ENCODE measurements at regions not wholly inside any gene's neighbourhood (a gene's known extent, or its start where the extent isn't known, plus 50 kb on each side); places are given as distances from the start of the nearest gene placed in this dataset.

- no peak for ATAC-seq
- DNase-seq: no peak
Observed at GRCh38 chr12:127401536-127401935, 865.4 kb upstream of the TMEM132C start.

DNA sequence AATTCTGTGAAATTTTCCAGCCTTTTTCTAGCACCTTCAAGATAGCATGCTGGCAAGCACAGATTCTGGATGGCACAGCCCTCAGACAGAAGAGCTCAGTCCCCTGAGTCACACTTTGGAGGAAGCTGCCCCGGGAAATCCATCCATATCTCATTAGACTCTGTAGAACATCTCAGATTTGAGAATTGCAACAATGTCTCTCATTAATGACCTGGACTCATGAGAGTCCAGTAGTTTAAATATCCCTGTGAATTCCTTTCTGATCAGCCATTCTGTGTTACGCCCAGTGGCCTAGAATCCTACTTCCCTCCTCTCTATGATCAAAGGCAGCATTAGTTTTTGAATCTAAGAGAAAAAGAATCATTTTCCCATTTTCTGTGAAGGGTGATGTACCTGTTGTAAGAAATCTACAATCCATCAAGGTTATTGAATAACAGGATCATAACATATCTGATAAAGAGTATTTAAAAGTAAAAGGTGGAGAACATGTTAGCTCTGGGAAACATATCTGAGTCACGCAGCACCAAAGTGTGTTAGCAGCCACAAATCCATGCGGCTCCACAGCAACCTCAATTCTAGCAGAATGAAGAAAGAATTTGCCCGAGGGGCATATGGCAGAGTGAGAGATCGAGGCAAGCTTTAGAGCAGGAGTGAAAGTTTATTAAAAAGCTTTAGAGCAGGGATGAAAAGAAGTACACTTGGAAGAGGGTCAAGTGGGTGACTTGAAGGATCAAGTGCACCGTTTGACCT lies 855.6 kb upstream of the TMEM132C start:
- intact Hi-C loops (cut with DNase I): no loop called here
- no peak for ATAC-seq
- no peak for DNase-seq

More at GRCh38 chr12:127401536-127401935, 865.4 kb upstream of the TMEM132C start:
- intact Hi-C loops (cut with DNase I): no loop called here

DNA sequence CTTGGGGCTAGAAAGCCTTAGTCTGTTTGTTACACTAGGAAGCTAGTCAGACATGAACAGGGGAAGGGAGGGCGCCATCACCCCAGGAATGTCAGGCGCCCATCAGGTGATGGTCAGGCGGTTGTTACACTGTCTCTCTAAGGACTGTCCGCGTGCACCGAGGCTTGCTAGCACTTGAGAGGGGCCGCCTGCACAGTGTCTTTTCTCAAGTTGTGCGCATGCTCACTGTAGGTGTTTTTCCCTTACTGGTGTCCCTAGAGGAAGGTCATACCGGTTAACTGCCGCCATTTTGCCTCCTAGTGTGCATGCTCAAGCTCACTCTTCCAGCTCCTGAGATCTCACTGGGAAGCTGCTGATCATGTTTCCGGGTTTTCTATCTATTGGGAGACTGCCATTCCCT lies 855.0 kb upstream of the TMEM132C start:
- no peak for ATAC-seq
- no peak for DNase-seq
- intact Hi-C loops (cut with DNase I): no loop called here

GRCh38 chr12:127412866-127413265 lies 854.1 kb upstream of the TMEM132C start:
- DNase-seq (no peak), ATAC-seq (no peak)
- intact Hi-C loops (cut with DNase I): no loop called here

DNA sequence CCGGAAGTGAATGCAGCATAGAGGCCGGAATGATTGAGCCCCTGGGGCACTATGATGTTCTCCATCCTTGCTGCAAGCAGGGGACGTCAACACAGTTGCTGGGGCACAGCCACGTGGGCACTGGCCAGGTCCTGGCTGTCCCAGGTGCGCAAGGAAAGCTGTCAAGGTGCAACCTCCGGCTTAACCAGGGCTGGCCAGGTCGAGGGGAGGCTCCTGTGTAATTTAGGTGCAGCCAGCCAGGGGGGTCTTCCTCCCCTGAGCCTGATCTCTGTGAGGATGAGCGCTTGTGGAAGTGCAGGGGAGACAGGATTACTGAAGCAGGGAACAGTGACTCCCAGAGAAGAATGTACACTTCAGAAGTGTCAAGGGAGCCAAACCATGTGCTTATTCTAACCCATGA lies 852.8 kb upstream of the TMEM132C start:
- intact Hi-C loops (cut with DNase I): no loop called here
- DNase-seq (no peak), ATAC-seq (no peak)

DNA sequence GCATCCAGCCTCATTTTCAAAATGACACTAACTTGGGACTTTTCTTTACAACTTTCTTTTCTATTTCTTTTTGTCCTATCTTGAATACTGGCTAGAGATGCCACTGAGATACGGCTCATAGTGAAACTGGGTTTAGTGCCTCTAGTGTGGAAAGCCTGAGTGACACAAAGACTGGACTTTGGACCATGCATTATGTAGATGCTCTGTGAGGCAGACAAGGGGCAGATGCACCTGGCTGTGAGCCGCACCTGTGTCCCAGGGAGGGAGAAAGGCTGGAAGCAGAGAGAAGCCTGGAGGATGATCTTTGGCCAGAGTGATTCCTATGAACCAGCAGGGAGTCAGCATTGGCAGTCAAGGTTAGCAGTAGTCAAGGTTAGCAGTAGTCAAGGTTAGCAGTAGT lies 852.3 kb upstream of the TMEM132C start:
- intact Hi-C loops (cut with DNase I): no loop called here
- DNase-seq (no peak), ATAC-seq (no peak)

DNA sequence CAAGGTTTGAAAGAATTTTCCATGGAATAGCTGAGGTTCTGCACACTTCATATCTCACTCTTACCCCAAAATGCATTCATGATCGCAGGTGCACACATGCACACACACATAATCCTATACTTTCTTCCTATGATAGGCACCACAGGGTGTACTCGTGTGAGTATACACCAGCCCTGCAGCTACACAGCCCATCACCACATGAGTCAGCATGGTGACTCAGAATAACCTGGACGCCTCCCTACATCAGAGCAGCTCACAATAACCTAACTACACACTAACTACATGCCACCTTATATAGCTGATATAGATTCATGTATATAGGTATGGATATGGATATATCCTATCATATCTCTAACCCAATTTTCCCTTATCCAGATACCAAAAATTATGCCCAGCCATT lies 850.2 kb upstream of the TMEM132C start:
- DNase-seq: no peak
- intact Hi-C loops (cut with DNase I): no loop called here
- no peak for ATAC-seq

GRCh38 chr12:127419111-127419510 lies 847.9 kb upstream of the TMEM132C start:
- ATAC-seq (no peak), DNase-seq (no peak)
- intact Hi-C loops (cut with DNase I): no loop called here

DNA sequence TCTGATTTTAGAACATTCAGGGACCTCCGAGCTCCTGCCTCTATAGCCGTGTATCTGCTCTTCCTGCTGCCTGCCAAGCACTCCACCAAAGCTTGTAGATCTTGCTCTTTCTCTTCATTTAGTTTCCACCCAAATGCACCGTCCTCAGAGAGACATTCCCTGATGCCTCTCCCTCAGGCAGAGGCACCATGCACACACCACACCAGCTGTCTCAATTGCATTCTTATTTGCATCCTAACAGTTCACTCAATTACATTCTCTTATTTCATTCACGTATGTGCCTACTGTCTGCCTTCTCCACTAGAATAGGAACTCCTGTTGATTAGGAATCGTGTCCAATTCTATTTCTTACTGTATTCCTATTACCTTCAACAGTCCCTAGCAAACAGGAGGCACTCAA lies 845.4 kb upstream of the TMEM132C start:
- DNase-seq: no peak
- ATAC-seq: no peak
- intact Hi-C loops (cut with DNase I): no loop called here

GRCh38 chr12:127422935-127423566 lies 843.9 kb upstream of the TMEM132C start:
- intact Hi-C loops (cut with DNase I): no loop called here
- ATAC-seq: no peak

DNA sequence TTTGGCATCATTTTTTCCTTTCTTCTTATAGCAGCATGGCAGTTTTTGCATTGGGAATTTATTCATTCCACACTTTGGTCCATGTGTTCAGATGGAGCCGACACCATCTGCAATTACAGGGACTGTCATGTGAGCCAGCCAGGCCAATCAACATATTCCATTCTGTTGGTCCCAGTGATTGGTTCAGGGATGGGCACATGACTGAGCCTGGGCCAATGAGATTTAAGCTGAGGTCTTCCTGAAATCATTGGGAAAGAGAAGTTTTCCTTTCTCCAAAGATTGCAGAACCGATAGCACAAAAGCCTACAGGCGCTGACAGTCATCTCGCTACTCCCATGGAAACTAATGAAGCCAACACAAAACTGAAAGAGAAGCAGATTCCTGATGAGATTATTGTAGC lies 841.5 kb upstream of the TMEM132C start:
- ATAC-seq (no peak), DNase-seq (no peak)
- intact Hi-C loops (cut with DNase I): no loop called here

More at GRCh38 chr12:127422935-127423566, 843.9 kb upstream of the TMEM132C start:
- no peak for DNase-seq

DNA sequence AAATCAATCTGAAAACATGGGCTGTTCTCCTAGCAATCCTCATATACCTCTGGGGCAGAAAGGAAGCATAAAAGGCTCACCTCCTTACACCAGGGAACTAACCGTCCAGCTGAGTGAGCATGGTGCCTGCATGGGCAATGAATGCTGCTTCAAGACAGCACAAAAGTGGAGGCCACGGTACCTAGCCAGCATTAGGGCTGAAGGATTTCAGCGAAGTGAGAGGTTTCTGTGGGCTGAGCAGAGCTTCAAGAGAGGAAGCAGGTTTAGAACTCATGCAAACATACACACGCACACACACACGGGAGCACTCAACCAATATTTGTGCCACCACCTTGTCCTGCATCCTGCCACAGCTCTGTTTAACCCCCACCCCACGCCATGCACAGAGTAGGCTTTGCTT lies 838.5 kb upstream of the TMEM132C start:
- intact Hi-C loops (cut with DNase I): no loop called here
- DNase-seq: no peak
- ATAC-seq: no peak

DNA sequence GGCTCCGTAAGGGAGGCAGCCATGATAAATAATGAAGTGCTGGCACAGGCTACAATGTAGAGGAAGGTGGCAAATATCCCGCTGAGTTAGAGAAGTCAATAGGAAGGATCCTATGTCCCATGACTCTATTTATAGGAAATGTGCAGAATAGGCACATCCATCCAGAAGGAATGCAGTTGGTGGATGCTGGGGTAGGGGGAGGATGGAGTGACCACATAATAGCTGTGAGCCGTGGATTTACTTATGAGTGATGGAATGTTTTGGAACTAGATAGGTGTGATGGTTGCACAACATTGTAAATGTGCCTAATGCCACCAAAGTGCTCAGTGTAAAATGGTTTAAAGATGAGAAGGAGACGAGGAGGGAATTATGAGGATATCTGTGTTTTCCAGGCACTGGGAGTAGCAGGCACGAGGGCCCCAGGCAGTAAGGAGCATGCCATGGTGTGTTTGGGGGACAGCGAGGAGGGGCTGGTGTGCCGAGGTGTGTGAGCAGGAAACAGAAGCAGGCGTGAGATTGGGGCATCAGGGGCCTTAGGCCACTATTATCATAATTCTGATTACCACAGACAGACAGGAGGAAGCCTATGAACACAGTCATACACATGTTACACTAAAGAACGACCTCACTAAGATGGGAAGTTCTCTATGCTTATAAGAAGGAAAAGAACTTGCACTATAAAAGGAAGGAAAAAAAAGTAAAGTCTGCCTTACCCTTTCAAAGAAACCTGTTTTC lies 837.3 kb upstream of the TMEM132C start:
- no peak for ATAC-seq
- no peak for DNase-seq
- intact Hi-C loops (cut with DNase I): no loop called here

DNA sequence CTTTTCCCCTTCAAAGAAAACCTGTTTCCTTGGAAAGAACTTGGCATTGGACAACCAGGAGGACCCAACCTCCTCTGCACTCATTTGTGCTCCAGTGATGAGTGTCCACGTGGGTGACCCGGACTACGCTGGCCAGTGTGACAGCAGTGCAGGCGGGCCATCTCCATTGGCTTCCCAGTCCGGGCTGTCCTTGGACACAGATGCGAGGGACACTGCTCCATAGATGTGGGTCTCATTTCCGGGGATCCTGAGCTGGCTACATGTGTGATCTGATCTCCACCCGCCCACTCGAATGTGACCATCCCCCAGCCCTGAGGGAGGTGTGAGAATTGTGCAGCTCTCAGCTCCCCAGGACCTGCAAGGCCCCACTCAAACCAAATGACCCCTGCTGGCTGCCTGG lies 836.6 kb upstream of the TMEM132C start:
- no peak for DNase-seq
- intact Hi-C loops (cut with DNase I): no loop called here

GRCh38 chr12:127431177-127431576 lies 835.8 kb upstream of the TMEM132C start:
- intact Hi-C loops (cut with DNase I): no loop called here
- ATAC-seq (no peak), DNase-seq (no peak)

More for the DNA sequence above, 836.6 kb upstream of the TMEM132C start:
- no peak for ATAC-seq

DNA sequence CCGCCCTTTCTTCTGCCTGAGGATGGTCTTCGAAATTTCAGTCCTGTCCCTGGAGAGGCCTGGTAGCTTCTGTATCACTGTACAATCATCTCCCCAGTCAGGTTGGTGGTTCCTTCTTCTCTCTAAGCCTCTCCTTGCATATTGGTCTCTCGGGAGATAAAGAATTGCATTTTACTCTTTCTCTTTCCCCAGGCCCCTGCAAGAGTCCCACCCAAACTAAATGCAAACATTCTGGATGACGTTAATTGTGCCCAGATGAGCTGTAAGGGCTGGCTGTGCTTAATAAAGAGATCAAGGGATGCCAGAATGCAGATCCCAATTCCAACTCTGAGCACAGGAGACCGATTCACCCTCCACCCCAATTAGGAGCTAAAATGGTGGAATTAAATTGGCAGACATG lies 835.4 kb upstream of the TMEM132C start:
- intact Hi-C loops (cut with DNase I): no loop called here
- no peak for DNase-seq

GRCh38 chr12:127435439-127435838 lies 831.5 kb upstream of the TMEM132C start:
- ATAC-seq (no peak), DNase-seq (no peak)
- intact Hi-C loops (cut with DNase I): no loop called here

More for the DNA sequence above, 835.4 kb upstream of the TMEM132C start:
- no peak for ATAC-seq

DNA sequence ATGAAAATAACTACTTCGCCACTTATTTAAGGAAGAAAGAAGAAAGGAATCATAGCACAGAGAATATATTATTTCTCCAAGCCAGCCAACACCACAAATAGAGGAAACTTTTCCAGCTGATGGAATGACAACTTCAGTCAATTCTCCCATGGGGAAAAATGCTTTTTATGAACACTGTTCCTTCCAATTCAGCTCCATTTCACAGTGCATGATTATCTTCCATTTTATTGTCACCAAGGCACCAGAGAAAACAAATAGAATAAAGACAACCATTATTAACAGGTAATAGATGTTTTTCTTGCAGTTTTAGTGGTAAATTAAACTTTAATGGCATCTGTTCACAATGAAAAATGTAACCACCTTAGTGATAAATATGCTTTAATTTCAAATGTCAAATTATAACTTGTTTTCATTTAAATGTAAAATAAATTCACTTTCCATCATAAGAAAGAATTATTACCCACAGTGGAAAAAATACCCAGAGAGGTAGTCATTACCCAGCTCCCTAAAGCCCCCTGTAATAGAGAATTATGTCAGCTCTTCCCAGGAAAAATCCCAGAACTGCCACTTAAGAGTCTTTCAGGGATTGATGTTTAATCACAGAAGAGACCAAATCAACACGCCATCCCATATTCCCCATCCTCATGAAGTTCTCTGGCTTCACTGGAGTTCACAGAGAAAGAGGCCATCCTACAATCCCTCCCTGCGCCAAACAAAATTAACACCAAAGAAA lies 828.3 kb upstream of the TMEM132C start:
- intact Hi-C loops (cut with DNase I): no loop called here
- no peak for ATAC-seq

DNA sequence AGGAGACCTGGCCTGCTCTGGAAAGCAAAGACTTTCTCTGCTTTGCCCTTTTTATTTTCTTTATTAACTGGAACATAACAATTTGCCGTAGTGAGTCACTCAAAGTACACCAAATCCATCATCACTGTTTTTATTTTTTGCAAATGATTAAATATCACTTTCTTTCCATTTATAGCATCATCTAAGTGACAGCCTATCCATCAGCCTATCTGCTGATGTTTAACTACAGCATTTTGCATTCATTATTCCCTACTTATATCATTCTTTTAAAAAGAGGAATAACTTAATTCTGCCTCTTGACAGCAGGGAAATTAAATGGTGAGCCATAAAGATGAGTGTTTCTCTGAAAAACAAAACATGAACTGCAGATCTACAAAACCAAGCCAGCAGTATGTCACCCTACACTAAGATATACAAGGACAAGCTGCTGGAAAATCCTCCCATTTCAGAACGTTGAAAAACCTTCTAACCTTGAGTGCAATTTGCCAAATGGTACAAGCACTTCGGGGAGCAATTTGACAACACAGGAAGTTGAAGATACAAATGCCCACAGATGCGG lies 821.3 kb upstream of the TMEM132C start:
- ATAC-seq (no peak), DNase-seq (no peak)
- intact Hi-C loops (cut with DNase I): no loop called here

More for the DNA sequence above, 828.3 kb upstream of the TMEM132C start:
- no peak for DNase-seq
